ENCODE measurements at regions not wholly inside any gene's neighbourhood (a gene's known extent, or its start where the extent isn't known, plus 50 kb on each side); places are given as distances from the start of the nearest gene placed in this dataset.

DNA sequence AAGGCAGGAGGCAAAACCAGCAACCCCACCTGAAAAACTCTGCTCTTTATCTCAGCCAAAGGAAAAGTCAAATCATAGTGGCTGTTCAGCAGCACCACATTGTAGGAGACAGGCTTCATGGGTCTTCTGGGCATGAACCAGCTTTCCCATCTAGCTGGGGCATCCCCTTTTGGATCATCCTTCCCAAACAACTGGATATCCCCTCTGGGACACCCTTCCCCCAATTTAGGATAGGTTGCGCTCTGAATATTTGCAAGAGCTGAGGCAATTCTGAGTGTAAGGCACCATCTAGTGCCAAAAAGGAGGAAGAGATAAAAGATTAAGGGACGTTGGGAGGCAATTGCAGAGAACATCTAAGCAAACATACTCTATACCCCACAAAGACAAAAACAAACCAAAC lies 295.8 kb downstream of the MATN1 start:
- TF ChIP-seq, protein P1, sequence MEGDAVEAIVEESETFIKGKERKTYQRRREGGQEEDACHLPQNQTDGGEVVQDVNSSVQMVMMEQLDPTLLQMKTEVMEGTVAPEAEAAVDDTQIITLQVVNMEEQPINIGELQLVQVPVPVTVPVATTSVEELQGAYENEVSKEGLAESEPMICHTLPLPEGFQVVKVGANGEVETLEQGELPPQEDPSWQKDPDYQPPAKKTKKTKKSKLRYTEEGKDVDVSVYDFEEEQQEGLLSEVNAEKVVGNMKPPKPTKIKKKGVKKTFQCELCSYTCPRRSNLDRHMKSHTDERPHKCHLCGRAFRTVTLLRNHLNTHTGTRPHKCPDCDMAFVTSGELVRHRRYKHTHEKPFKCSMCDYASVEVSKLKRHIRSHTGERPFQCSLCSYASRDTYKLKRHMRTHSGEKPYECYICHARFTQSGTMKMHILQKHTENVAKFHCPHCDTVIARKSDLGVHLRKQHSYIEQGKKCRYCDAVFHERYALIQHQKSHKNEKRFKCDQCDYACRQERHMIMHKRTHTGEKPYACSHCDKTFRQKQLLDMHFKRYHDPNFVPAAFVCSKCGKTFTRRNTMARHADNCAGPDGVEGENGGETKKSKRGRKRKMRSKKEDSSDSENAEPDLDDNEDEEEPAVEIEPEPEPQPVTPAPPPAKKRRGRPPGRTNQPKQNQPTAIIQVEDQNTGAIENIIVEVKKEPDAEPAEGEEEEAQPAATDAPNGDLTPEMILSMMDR (IDR thresholded peaks at IDR 0.05; ENCODE audit: low read depth, low read length, missing input control), result no peak
- no peak for TF ChIP-seq SP1 (IDR thresholded peaks at IDR 0.05)
- TF ChIP-seq, protein P2, sequence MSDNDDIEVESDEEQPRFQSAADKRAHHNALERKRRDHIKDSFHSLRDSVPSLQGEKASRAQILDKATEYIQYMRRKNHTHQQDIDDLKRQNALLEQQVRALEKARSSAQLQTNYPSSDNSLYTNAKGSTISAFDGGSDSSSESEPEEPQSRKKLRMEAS (IDR thresholded peaks at IDR 0.05), result no peak
- no peak for TF ChIP-seq RAD21 (IDR thresholded peaks at IDR 0.05)
- no peak for TF ChIP-seq TAF1 (conservative IDR thresholded peaks at IDR 0.05)
- no peak for TF ChIP-seq FOXA1 (IDR thresholded peaks at IDR 0.05)
- TF ChIP-seq, protein P3, sequence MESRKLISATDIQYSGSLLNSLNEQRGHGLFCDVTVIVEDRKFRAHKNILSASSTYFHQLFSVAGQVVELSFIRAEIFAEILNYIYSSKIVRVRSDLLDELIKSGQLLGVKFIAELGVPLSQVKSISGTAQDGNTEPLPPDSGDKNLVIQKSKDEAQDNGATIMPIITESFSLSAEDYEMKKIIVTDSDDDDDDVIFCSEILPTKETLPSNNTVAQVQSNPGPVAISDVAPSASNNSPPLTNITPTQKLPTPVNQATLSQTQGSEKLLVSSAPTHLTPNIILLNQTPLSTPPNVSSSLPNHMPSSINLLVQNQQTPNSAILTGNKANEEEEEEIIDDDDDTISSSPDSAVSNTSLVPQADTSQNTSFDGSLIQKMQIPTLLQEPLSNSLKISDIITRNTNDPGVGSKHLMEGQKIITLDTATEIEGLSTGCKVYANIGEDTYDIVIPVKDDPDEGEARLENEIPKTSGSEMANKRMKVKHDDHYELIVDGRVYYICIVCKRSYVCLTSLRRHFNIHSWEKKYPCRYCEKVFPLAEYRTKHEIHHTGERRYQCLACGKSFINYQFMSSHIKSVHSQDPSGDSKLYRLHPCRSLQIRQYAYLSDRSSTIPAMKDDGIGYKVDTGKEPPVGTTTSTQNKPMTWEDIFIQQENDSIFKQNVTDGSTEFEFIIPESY (IDR thresholded peaks at IDR 0.05), result no peak
- TF ChIP-seq, protein P4, sequence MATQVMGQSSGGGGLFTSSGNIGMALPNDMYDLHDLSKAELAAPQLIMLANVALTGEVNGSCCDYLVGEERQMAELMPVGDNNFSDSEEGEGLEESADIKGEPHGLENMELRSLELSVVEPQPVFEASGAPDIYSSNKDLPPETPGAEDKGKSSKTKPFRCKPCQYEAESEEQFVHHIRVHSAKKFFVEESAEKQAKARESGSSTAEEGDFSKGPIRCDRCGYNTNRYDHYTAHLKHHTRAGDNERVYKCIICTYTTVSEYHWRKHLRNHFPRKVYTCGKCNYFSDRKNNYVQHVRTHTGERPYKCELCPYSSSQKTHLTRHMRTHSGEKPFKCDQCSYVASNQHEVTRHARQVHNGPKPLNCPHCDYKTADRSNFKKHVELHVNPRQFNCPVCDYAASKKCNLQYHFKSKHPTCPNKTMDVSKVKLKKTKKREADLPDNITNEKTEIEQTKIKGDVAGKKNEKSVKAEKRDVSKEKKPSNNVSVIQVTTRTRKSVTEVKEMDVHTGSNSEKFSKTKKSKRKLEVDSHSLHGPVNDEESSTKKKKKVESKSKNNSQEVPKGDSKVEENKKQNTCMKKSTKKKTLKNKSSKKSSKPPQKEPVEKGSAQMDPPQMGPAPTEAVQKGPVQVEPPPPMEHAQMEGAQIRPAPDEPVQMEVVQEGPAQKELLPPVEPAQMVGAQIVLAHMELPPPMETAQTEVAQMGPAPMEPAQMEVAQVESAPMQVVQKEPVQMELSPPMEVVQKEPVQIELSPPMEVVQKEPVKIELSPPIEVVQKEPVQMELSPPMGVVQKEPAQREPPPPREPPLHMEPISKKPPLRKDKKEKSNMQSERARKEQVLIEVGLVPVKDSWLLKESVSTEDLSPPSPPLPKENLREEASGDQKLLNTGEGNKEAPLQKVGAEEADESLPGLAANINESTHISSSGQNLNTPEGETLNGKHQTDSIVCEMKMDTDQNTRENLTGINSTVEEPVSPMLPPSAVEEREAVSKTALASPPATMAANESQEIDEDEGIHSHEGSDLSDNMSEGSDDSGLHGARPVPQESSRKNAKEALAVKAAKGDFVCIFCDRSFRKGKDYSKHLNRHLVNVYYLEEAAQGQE (IDR thresholded peaks at IDR 0.05), result no peak
- TF ChIP-seq HNF4A (conservative IDR thresholded peaks at IDR 0.05), result no peak
- no peak for TF ChIP-seq EGR1 (IDR thresholded peaks at IDR 0.05; ENCODE audit: low read depth in 2 of 2)
- TF ChIP-seq JUND (IDR thresholded peaks at IDR 0.05), result no peak
- no peak for TF ChIP-seq YY1 (IDR thresholded peaks at IDR 0.05)
